Activated naive CD4-positive, alpha-beta T cell treated with anti-CD3 and anti-CD28 coated beads, Interleukin-2, amount 10 ng/mL, durations not matched to agents 7 days and 5 days (primary cell): ENCODE measurements at regions not wholly inside any gene's neighbourhood (a gene's known extent, or its start where the extent isn't known, plus 50 kb on each side); places are given as distances from the start of the nearest gene placed in this dataset.
"Not testable (repeated sequence)": the region's sequence is repeated elsewhere in the genome, so short reads cannot be mapped to it uniquely, and the experiment has no call there.

Experiments used
- CTCF ChIA-PET: fragments of 350-600 bp; sonication (Branson Sonifier 250); formaldehyde crosslinking; loops from one replicate; lab custom pipeline; 2021; ENCODE audit warnings: antibody characterized with exemption; lab: Charles Lee
- DNase-seq: peaks from one replicate; pipeline ENCODE4 v3.0.0-alpha.2; 2020
- H3K27ac Mint-ChIP-seq: one replicate; pipeline ENCODE4 v1.8.0; 2021; ENCODE audit warnings: mild to moderate bottlenecking, moderate library complexity, mixed read lengths
- H3K27me3 Mint-ChIP-seq: one replicate; pipeline ENCODE4 v1.8.0; 2021; ENCODE audit warnings: mild to moderate bottlenecking, mixed read lengths
- H3K36me3 Mint-ChIP-seq: one replicate; pipeline ENCODE4 v1.8.0; 2021; ENCODE audit warnings: mixed read lengths
- H3K4me1 Mint-ChIP-seq: one replicate; pipeline ENCODE4 v1.8.0; 2021; ENCODE audit warnings: mixed read lengths
- H3K4me3 Mint-ChIP-seq: one replicate; pipeline ENCODE4 v1.8.0; 2021; ENCODE audit warnings: mild to moderate bottlenecking, moderate library complexity, mixed read lengths
- H3K9me3 Mint-ChIP-seq: one replicate; pipeline ENCODE4 v1.8.0; 2021; ENCODE audit warnings: mixed read lengths

DNA sequence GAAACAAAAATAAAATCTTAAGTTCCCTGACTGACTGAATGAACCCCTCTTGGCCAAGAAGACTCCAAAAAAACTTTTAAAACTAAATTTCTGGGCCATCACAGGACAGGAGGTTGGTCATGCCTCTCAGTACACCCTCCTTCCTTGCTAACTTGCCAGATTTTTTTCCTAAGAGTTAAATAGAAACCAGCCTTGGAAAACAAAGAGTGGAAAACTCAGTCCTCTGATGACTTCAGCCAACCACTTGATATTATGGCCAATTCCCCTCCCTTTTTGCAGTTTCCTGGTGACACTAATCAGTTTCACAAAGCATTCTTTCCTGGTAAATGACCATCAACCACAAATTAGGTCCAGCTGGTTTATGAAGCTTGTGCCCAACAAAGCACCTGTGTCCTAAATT lies 134.8 kb downstream of the ZNF648 start:
- Mint-ChIP-seq H3K27me3 (peaks cover 4% of the 10 kb centered on the region), H3K4me1 (no peaks in the 10 kb centered on the region), H3K9me3 (no peaks in the 10 kb centered on the region), H3K36me3 (no peaks in the 10 kb centered on the region), H3K4me3 (no peak overlapping the region), H3K27ac (no peak overlapping the region)
- CTCF ChIA-PET: no interaction called here
- DNase-seq: no peak

DNA sequence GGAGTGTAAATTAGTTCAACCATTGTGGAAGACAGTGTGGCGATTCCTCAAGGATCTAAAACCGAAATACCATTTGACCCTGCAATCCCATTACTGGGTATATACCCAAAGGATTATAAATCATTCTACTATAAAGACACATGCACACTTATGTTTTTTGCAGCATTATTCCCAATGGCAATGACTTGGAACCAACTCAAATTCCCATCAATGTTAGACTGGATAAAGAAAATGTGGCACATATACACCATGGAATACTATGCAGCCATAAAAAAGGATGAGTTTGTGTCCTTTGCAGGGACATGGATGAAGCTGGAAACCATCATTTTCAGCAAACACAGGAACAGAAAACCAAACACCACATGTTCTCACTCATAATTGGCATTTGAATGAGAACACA lies 137.5 kb downstream of the ZNF648 start:
- H3K4me3 Mint-ChIP-seq, CTCF ChIA-PET, H3K36me3 Mint-ChIP-seq, H3K4me1 Mint-ChIP-seq, H3K27me3 Mint-ChIP-seq, H3K9me3 Mint-ChIP-seq, DNase-seq, H3K27ac Mint-ChIP-seq: not testable (repeated sequence)

DNA sequence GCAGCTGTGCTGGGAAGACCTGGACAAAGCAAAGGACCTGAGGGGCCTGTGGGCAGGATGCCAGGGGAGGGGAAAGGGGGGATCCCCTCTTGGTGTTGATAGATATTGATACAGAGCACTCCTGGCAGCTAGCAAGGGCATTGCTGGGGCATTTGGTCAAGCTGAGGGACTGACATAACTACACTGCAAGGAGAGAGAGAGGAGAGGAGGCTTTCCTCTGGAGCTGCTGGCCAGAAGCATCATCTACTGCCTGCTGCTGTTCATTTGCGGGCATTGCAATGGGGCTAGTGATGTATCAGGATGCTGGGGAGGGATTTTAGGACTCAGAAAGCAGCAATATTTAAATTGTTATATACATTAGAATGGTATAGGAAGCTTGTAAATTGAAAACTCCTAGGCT lies 142.0 kb downstream of the ZNF648 start:
- no peak for DNase-seq

DNA sequence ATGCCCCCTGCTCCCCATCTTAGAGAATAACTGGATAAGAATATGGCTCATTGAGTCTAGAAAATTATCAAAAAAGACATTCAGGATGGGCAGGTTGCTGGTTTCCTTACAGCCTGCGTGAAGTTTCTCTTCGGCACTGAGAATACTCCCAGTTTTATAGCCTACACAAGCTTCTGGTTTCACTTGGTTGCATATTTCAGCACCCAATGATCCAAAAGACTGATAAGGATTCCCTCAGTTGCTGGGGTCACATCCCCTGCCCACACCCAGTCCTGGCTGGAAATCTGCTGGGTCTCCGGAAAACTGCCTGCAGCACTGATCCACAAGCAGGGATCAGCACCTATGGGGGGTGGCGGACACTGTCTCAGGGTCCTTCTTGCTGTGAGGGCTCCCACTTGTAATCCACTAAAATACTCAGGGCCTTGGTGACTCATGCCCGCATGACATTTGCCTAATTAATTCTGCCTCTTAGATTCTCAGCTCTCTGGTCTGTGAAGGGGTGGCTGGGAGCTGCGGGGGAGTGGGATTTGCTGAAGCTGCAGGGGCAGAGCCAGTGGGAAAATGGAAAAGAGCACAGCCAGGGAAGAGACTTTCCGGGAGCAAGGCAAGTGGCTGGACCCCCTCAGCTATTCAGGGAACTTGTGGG lies 142.5 kb downstream of the ZNF648 start:
- CTCF ChIA-PET: interaction anchor here (1.2 kb wide), 1 partner anchor 18 kb away, joined by 3 read pairs; no protein-coding TSS in a partner anchor
- H3K27ac Mint-ChIP-seq: no peak overlapping the region
- DNase-seq: no peak
- no peaks in the 10 kb centered on the region for H3K36me3 Mint-ChIP-seq
- no peaks in the 10 kb centered on the region for H3K9me3 Mint-ChIP-seq
- no peak overlapping the region for H3K4me3 Mint-ChIP-seq
- H3K27me3 Mint-ChIP-seq: peaks cover 12% of the 10 kb centered on the region
- H3K4me1 Mint-ChIP-seq: no peaks in the 10 kb centered on the region

More for the DNA sequence above, 142.0 kb downstream of the ZNF648 start:
- no peaks in the 10 kb centered on the region for H3K4me1 Mint-ChIP-seq
- H3K27ac Mint-ChIP-seq: no peak overlapping the region
- CTCF ChIA-PET: interaction anchor here (1.2 kb wide), 1 partner anchor 17 kb away, joined by 3 read pairs; no protein-coding TSS in a partner anchor
- no peak overlapping the region for H3K4me3 Mint-ChIP-seq
- H3K9me3 Mint-ChIP-seq: no peaks in the 10 kb centered on the region
- H3K27me3 Mint-ChIP-seq: peaks cover 9% of the 10 kb centered on the region
- H3K36me3 Mint-ChIP-seq: no peaks in the 10 kb centered on the region

DNA sequence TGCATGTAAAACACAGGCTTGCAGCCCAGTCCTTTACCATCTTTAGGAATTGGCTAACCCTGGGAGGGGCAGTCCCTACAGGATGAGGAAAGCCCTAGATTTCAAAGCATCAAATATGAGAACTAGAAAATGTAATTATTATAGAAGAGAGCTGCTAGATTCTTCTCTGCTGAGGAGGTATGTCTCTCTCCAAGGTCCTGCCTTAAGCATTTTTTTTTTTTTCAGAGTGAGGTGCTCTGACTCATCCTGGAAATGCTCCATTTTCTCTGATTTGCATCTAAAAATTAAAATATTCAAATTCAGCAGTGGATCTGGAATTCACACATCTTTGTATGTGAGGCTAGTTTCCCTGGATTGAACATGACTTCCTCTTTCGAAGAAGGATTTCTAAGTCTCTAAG lies 149.8 kb downstream of the ZNF648 start:
- CTCF ChIA-PET: no interaction called here
- H3K27ac Mint-ChIP-seq: no peak overlapping the region
- H3K4me1 Mint-ChIP-seq: no peaks in the 10 kb centered on the region

DNA sequence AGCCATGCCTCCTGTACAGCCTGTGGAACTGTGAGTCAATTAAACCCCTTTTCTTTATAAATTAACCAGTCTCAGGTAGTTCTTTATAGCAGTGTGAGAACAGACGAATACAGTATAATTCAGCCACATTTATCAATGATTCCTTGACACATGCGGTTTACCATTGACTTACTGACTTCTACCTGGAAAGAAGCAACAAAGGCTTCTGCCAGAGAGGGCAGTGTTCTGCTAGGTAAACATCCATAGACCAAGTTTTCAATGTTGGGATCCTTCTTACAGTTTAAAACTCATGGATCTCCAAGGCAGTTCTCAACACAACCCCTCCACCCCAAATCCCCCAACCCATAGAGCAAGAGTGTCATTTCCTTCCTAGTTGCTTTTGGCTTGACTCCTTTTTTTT lies 150.6 kb downstream of the ZNF648 start:
- CTCF ChIA-PET: no interaction called here
- peaks cover 7% of the 10 kb centered on the region for H3K27me3 Mint-ChIP-seq
- no peak overlapping the region for H3K27ac Mint-ChIP-seq
- H3K4me1 Mint-ChIP-seq: no peaks in the 10 kb centered on the region
- H3K36me3 Mint-ChIP-seq: no peaks in the 10 kb centered on the region
- H3K9me3 Mint-ChIP-seq: no peaks in the 10 kb centered on the region
- DNase-seq: no peak
- H3K4me3 Mint-ChIP-seq: no peak overlapping the region

More for the DNA sequence above, 149.8 kb downstream of the ZNF648 start:
- Mint-ChIP-seq H3K9me3 (no peaks in the 10 kb centered on the region), H3K4me3 (no peak overlapping the region), H3K36me3 (no peaks in the 10 kb centered on the region), H3K27me3 (peaks cover 7% of the 10 kb centered on the region)
- no peak for DNase-seq

DNA sequence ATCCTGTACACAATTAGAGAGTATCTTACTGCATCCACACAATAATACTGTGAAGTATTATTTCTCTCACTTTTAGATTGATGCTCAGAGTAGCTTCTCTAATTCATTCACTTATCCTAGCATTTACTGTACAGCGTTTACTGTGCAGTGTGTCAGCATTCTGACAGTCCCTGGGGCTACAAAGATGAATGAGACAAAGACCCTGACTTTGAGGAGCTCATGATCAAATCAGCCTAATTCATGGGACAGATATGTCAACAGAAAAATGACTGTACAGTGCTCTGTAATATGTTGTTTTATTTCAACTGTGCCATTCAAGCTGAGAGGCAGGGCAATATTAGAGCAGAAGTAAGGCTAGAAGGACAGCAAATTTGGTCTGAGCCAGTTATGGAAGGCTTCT lies 152.5 kb downstream of the ZNF648 start:
- Mint-ChIP-seq H3K4me1 (no peaks in the 10 kb centered on the region), H3K4me3 (no peak overlapping the region), H3K27ac (no peak overlapping the region), H3K9me3 (no peaks in the 10 kb centered on the region), H3K27me3 (no peaks in the 10 kb centered on the region), H3K36me3 (no peaks in the 10 kb centered on the region)
- CTCF ChIA-PET: no interaction called here
- no peak for DNase-seq

DNA sequence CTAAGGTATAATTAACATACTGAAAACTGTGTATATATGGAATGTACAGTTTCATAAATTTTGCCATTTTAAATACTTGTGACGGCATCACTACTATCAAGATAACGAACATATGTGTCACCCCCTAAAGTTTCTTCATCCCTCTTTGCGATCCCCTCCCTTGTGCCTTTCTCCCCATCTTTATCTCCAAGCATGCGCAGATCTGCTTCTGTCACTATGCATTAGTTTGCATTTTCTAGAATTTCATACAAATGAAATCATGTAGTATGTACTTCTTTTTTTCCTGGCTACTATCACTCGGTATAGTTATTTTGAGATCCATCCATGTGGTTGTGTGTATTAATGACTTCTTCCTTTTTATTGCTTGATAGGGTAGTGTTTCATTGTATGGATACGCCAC lies 154.9 kb downstream of the ZNF648 start:
- CTCF ChIA-PET: no interaction called here
- no peak for DNase-seq
- Mint-ChIP-seq H3K4me3 (no peak overlapping the region), H3K27me3 (no peaks in the 10 kb centered on the region), H3K9me3 (no peaks in the 10 kb centered on the region), H3K27ac (no peak overlapping the region), H3K36me3 (no peaks in the 10 kb centered on the region), H3K4me1 (no peaks in the 10 kb centered on the region)

DNA sequence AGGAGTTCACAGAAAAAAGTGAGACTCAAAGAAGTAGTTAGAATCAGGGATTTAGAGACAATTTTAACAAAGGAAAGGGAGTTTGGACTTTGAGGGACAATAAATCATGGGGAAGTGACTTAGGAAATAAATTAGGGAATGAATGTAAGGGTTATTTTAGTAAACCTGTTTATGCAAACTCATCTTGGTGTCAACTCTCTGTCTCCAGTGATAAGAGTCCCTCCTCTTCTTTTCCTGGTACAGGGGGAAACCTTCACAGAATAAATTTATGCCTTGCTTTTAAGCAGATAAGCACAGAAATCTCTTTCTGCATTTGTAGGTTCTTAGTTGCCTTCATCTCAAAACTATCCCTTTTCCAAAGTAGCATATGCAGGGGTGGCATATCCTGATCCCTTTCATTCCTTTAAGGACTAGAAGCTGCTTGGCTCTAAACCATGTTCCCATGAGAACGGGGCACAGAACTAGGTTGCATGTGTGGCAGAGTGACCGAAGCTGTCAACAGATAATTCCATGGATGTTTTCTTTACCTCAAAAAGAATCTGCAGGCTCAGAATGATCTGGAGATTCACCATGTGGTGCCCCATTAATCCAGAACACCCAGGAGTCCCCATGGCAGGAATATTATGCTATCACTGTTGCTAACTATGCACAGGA lies 155.4 kb downstream of the ZNF648 start:
- no peaks in the 10 kb centered on the region for H3K27me3 Mint-ChIP-seq
- CTCF ChIA-PET: no interaction called here
- H3K9me3 Mint-ChIP-seq: no peaks in the 10 kb centered on the region
- no peak overlapping the region for H3K4me3 Mint-ChIP-seq
- DNase-seq: no peak
- no peaks in the 10 kb centered on the region for H3K36me3 Mint-ChIP-seq
- no peak overlapping the region for H3K27ac Mint-ChIP-seq
- H3K4me1 Mint-ChIP-seq: no peaks in the 10 kb centered on the region

DNA sequence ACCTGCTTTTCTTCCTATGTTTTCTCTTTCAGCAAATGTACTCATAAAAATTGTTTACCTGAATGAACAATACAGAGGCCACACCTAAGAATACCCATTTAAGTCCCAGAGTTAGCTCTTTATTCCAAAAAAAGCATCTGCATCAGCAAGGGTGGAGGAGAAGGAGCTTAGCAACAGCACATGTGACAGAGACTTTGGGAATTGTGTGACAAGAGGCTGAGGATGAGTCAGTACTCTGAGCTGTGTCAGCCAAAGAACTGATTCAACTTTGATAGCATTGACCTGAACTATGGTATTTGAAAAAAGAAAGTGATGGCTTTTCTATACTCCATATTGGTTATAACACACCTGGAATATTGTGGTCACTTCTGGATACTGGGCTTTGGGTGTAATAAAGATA lies 162.7 kb downstream of the ZNF648 start:
- H3K27me3 Mint-ChIP-seq: no peaks in the 10 kb centered on the region
- H3K4me3 Mint-ChIP-seq: no peak overlapping the region
- no peaks in the 10 kb centered on the region for H3K4me1 Mint-ChIP-seq
- H3K27ac Mint-ChIP-seq: no peak overlapping the region
- CTCF ChIA-PET: interaction anchor here (1.0 kb wide), 1 partner anchor 156 kb away, joined by 3 read pairs; no protein-coding TSS in a partner anchor
- no peaks in the 10 kb centered on the region for H3K36me3 Mint-ChIP-seq
- DNase-seq: no peak
- no peaks in the 10 kb centered on the region for H3K9me3 Mint-ChIP-seq

DNA sequence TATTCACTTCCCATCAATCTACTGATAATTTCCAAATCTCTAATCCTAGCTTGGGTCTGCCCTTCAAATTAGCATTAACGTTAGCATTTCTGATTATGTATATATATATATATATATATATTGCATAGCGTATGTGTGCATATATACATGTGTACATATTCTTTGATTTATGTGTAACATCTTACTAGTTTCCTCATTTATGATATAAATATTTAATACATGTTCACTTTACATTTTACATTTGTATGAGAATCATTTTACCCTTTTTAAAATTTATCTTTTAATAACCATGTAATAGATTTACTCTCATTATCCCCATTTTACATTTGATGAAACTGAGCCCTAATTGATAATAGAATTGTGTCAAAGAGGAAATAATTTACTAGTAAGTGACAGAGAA lies 164.7 kb downstream of the ZNF648 start:
- no peak overlapping the region for H3K27ac Mint-ChIP-seq
- peaks cover 2% of the 10 kb centered on the region for H3K9me3 Mint-ChIP-seq
- H3K4me1 Mint-ChIP-seq: no peaks in the 10 kb centered on the region
- no peaks in the 10 kb centered on the region for H3K27me3 Mint-ChIP-seq
- H3K36me3 Mint-ChIP-seq: no peaks in the 10 kb centered on the region
- DNase-seq: no peak
- CTCF ChIA-PET: no interaction called here
- H3K4me3 Mint-ChIP-seq: no peak overlapping the region

DNA sequence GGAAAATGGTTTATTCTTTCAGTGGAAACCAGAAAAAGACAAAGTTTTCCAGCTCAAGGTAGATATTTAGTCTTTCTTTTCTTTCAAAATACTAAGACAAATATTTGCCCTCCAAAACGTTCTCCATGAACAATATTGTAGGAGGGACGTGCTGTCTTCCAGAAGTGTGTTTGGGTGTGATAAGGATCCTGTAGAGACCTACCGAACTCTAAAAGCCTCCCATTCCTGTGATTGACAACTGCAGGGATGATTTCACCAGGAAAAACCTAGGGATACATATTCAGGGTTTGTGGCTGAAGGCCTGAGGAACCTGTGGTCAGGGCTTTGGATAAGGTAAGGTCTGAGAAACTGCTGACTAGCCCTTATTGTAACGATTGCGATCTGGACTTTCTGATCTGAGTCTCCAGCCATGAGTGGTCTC lies 167.1 kb downstream of the ZNF648 start:
- Mint-ChIP-seq H3K36me3 (no peaks in the 10 kb centered on the region), H3K27ac (no peak overlapping the region), H3K4me3 (no peak overlapping the region), H3K9me3 (peaks cover 2% of the 10 kb centered on the region), H3K27me3 (no peaks in the 10 kb centered on the region), H3K4me1 (no peaks in the 10 kb centered on the region)
- CTCF ChIA-PET: no interaction called here
- DNase-seq: no peak

DNA sequence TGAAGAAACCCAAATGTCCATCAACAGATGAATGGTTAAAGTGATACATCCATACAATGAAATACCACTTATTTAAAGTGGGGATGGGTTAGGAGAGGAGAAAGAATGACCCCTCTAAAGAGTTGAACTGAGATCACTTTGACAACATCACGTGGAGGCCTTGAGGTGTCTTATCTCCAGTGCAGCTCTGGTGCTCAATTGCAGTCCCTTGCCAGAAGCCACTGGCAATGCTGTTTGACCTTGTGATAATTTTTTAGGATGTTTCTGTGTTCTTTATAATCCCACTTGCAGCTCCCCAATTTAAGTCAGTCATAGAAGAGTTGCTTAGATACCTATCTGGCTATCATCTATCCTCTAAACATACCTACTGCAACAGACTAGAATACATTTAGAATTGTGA lies 167.6 kb downstream of the ZNF648 start:
- Mint-ChIP-seq H3K36me3 (no peaks in the 10 kb centered on the region), H3K27ac (no peak overlapping the region), H3K4me1 (no peaks in the 10 kb centered on the region), H3K4me3 (no peak overlapping the region), H3K9me3 (peaks cover 2% of the 10 kb centered on the region), H3K27me3 (no peaks in the 10 kb centered on the region)
- DNase-seq: no peak
- CTCF ChIA-PET: no interaction called here

DNA sequence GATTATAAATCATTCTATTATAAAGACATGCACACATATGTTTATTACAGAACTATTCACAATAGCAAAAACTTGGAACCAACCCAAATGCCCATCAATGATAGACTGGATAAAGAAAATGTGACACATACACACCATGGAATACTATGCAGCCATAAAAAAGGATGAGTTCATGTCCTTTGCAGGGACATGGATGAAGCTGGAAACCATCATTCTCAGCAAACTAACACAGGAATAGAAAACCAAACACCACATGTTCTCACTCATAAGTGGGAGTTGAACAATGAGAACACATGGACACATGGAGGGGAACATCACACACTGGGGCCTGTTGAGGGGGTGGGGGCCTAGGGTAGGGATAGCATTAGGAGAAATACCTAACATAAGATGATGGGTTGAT lies 168.4 kb downstream of the ZNF648 start:
- DNase-seq, CTCF ChIA-PET, H3K27me3 Mint-ChIP-seq, H3K9me3 Mint-ChIP-seq, H3K36me3 Mint-ChIP-seq, H3K4me3 Mint-ChIP-seq, H3K27ac Mint-ChIP-seq, H3K4me1 Mint-ChIP-seq: not testable (repeated sequence)

DNA sequence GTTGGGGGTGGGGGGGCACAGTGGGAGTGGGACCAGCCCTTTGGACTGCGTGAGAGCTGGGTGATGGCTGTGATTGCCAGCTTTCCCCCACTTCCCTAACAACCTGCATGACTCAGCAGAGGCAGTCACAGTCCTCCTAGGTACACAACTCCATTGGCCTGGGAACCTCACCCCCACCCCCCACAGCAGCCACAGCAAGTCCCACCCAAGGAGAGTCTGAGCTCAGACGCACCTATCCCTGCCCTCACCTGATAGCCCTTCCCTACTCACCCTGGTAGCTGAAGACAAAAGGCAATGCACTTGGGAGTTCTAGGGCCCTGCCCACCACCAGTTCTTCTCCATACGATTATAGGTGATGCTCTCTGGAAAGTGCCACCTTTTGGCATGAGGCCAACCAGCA lies 188.9 kb downstream of the ZNF648 start:
- no peak overlapping the region for H3K4me3 Mint-ChIP-seq
- DNase-seq: no peak
- H3K27me3 Mint-ChIP-seq: no peaks in the 10 kb centered on the region
- H3K4me1 Mint-ChIP-seq: no peaks in the 10 kb centered on the region
- CTCF ChIA-PET: no interaction called here
- no peaks in the 10 kb centered on the region for H3K36me3 Mint-ChIP-seq
- H3K27ac Mint-ChIP-seq: no peak overlapping the region
- H3K9me3 Mint-ChIP-seq: no peaks in the 10 kb centered on the region
